ENCODE measurements at regions not wholly inside any gene's neighbourhood (a gene's known extent, or its start where the extent isn't known, plus 50 kb on each side); places are given as distances from the start of the nearest gene placed in this dataset.

DNA sequence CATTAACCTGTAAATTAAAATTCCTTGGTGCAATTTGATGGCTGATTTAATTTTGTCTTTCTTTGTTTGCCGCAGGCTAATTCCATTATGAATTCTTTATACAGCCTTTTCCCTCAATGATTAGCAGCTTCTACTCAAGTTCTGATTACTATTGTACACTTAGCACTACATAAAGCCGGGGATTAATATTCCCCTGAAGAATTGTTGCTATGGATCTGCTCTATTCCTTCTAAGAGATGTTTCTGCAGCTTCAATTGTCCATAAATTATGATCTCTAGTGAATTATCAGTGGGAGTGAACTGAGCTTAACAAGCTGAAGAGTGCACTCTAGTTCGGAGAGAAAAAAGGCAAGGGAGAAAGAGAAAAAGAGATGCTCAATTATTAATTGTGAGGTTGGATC lies 433.7 kb upstream of the SPRED2 start:
- H2AK5ac ChIP-seq (ENCODE audit: low read depth, low read length) = no peak overlapping the region
- H2BK5ac ChIP-seq (ENCODE audit: low read depth, low read length, poor library complexity, severe bottlenecking) = no peak overlapping the region
- H3K18ac ChIP-seq (ENCODE audit: low read depth, low read length) = no peak overlapping the region
- no peaks in the 10 kb centered on the region for H3K79me1 ChIP-seq (ENCODE audit: low read depth in 1 of 2, low read length in 2 of 2)
- no peak overlapping the region for H4K5ac ChIP-seq (ENCODE audit: low read depth, low read length)
- no CpG with 5 or more reads among the region's 3 CpGs for WGBS, 2 experiments (ENCODE audit: extremely low coverage in 2 of 2, insufficient read length in 1 of 2)
- no peak overlapping the region for H4K8ac ChIP-seq (ENCODE audit: low read depth in 2 of 2, low read length in 2 of 2)
- no peak overlapping the region for H3K4ac ChIP-seq (ENCODE audit: low read depth, low read length)
- no peaks in the 10 kb centered on the region for H3K4me1 ChIP-seq (ENCODE audit: control insufficient read depth, insufficient read depth, low read length)
- H3K27me3 ChIP-seq (ENCODE audit: control insufficient read depth, insufficient read depth, low read length) = peaks cover 16% of the 10 kb centered on the region
- H3K27ac ChIP-seq (ENCODE audit: insufficient read depth, low read length) = no peak overlapping the region
- ATAC-seq (ENCODE audit: low read depth) = no peak
- H2AFZ ChIP-seq (replicated peaks; ENCODE audit: low read length, poor library complexity) = no peak overlapping the region
- H3K9me1 ChIP-seq (ENCODE audit: insufficient read depth, low read length) = no peaks in the 10 kb centered on the region
- in situ Hi-C loops (cut with MboI; ENCODE audit: low sequenced_read_pairs) (no loop called here), intact Hi-C loops (cut with micrococcal nuclease) (no loop called here), dilution Hi-C loops (cut with HindIII; ENCODE audit: low sequenced_read_pairs, unreplicated experiment) (no loop called here)
- H2BK15ac ChIP-seq (ENCODE audit: low read depth, low read length) = no peak overlapping the region
- no peaks in the 10 kb centered on the region for H4K20me1 ChIP-seq (ENCODE audit: insufficient read depth, low read length)
- no peaks in the 10 kb centered on the region for H3K9me3 ChIP-seq (ENCODE audit: control insufficient read depth, insufficient read depth, low read length)
- H4K91ac ChIP-seq (ENCODE audit: insufficient read depth, low read depth, low read length) = no peak overlapping the region
- no peak overlapping the region for H3K56ac ChIP-seq (ENCODE audit: extremely low read depth, insufficient read depth, low read length)
- H2AK9ac ChIP-seq (replicated peaks; ENCODE audit: low read depth, low read length, poor library complexity) = no peak overlapping the region
- no peak overlapping the region for H3K14ac ChIP-seq (replicated peaks; ENCODE audit: low read depth, low read length)
- ChIA-PET CTCF (no interaction called here), POLR2A (ENCODE audit: unreplicated experiment) (no interaction called here)
- H3K4me3 ChIP-seq (ENCODE audit: insufficient read depth, low read depth, low read length) = no peak overlapping the region
- no peak overlapping the region for H2BK120ac ChIP-seq (ENCODE audit: low read depth, low read length)
- no peaks in the 10 kb centered on the region for H3K36me3 ChIP-seq (ENCODE audit: control insufficient read depth, insufficient read depth, low read length)
- no peak overlapping the region for H3K9ac ChIP-seq (ENCODE audit: low read depth, low read length)
- TF ChIP-seq RAD21 (IDR thresholded peaks at IDR 0.05; ENCODE audit: low read length) (no peak), CEBPB (IDR thresholded peaks at IDR 0.05; ENCODE audit: low read depth, low read length) (no peak), SMC3 (IDR thresholded peaks at IDR 0.05; ENCODE audit: low read depth, low read length) (no peak), RCOR1 (IDR thresholded peaks at IDR 0.05; ENCODE audit: insufficient replicate concordance, low read length) (no peak), MAFK (IDR thresholded peaks at IDR 0.05; ENCODE audit: low read depth, low read length) (no peak), MAZ (IDR thresholded peaks at IDR 0.05; ENCODE audit: borderline replicate concordance, low read depth, low read length) (no peak), POLR2A (IDR thresholded peaks at IDR 0.05; ENCODE audit: low read depth, low read length) (no peak), NFE2L2 (IDR thresholded peaks at IDR 0.05; ENCODE audit: low read depth, low read length) (no peak), CHD1 (IDR thresholded peaks at IDR 0.05; ENCODE audit: low read depth, low read length) (no peak)
- TF ChIP-seq, protein P1, sequence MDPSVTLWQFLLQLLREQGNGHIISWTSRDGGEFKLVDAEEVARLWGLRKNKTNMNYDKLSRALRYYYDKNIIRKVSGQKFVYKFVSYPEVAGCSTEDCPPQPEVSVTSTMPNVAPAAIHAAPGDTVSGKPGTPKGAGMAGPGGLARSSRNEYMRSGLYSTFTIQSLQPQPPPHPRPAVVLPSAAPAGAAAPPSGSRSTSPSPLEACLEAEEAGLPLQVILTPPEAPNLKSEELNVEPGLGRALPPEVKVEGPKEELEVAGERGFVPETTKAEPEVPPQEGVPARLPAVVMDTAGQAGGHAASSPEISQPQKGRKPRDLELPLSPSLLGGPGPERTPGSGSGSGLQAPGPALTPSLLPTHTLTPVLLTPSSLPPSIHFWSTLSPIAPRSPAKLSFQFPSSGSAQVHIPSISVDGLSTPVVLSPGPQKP (IDR thresholded peaks at IDR 0.05; ENCODE audit: borderline replicate concordance, low read depth, low read length) = no peak
- TF ChIP-seq, protein P2, sequence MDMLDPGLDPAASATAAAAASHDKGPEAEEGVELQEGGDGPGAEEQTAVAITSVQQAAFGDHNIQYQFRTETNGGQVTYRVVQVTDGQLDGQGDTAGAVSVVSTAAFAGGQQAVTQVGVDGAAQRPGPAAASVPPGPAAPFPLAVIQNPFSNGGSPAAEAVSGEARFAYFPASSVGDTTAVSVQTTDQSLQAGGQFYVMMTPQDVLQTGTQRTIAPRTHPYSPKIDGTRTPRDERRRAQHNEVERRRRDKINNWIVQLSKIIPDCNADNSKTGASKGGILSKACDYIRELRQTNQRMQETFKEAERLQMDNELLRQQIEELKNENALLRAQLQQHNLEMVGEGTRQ (IDR thresholded peaks at IDR 0.05; ENCODE audit: low read depth, low read length) = no peak
- no peak for DNase-seq
- no peak overlapping the region for H2BK20ac ChIP-seq (ENCODE audit: low read depth, low read length)
- no peak overlapping the region for H3K23ac ChIP-seq (ENCODE audit: low read depth, low read length)
- no TSS peak for BruUV-seq (replicated peaks)
- no peak overlapping the region for H3K4me2 ChIP-seq (ENCODE audit: low read depth, low read length)

All from IMR-90 (cell line).